PFSK-1 (cell line): ENCODE measurements at regions not wholly inside any gene's neighbourhood (a gene's known extent, or its start where the extent isn't known, plus 50 kb on each side); places are given as distances from the start of the nearest gene placed in this dataset.

Experiments used
- REST ChIP-seq, 2 experiments: IDR thresholded peaks; 2 replicates each; pipeline versions ENCODE4 v1.6.1 to v1.8.0; 2011 to 2012; ENCODE audit warnings: low read depth in 2 of 2, low read length in 2 of 2, control low read depth in 1 of 2, inconsistent platforms in 1 of 2, mild to moderate bottlenecking in 1 of 2, moderate library complexity in 1 of 2; ENCODE audit not compliant: insufficient read depth in 1 of 2
- TAF1 ChIP-seq: IDR thresholded peaks from 2 replicates; pipeline ENCODE4 v1.6.1; 2012; ENCODE audit warnings: low read length, control low read depth, borderline replicate concordance; ENCODE audit not compliant: insufficient read depth

GRCh38 chr9:107588393-107588792, 98.8 kb upstream of the KLF4 start:
- TF ChIP-seq TAF1: no peak
- TF ChIP-seq REST (IDR thresholded peaks at IDR 0.05; ENCODE audit: insufficient read depth in 1 of 2, low read depth in 2 of 2, low read length in 2 of 2): no peak
